Osteoblast (primary cell): ENCODE measurements at regions not wholly inside any gene's neighbourhood (a gene's known extent, or its start where the extent isn't known, plus 50 kb on each side); places are given as distances from the start of the nearest gene placed in this dataset.

Experiments
- DNase-seq: peaks from one replicate; pipeline ENCODE4 v3.0.0; 2011; ENCODE audit warnings: low spot score, mixed read lengths; ENCODE audit not compliant: insufficient read length; ENCODE audit errors: missing footprints
- H2AFZ ChIP-seq: 2 replicates; pipeline ENCODE4 v1.6.0; 2011; ENCODE audit warnings: mild to moderate bottlenecking, low read length
- H3K27ac ChIP-seq: 2 replicates; pipeline ENCODE4 v1.5.1; 2011; ENCODE audit warnings: mild to moderate bottlenecking, low read depth, low read length, moderate library complexity
- H3K27me3 ChIP-seq: 2 replicates; pipeline ENCODE4 v1.6.0; 2012; ENCODE audit warnings: mild to moderate bottlenecking, control low read depth, inconsistent platforms, low read length, moderate library complexity; ENCODE audit not compliant: insufficient read depth
- H3K36me3 ChIP-seq: 2 replicates; pipeline ENCODE4 v1.5.1; 2011; ENCODE audit warnings: mild to moderate bottlenecking, low read length, control low read depth, moderate library complexity; ENCODE audit not compliant: insufficient read depth
- H3K4me1 ChIP-seq: 2 replicates; pipeline ENCODE4 v1.5.1; 2011; ENCODE audit warnings: mild to moderate bottlenecking, low read length, control low read depth, moderate library complexity; ENCODE audit not compliant: insufficient read depth
- H3K4me2 ChIP-seq: 2 replicates; pipeline ENCODE4 v1.6.0; 2011; ENCODE audit warnings: mild to moderate bottlenecking, low read length; ENCODE audit not compliant: insufficient read depth
- H3K4me3 ChIP-seq: fragments of 200-600 bp; sonication (generic); 3 replicates; pipeline ENCODE4 v1.5.1; 2012; ENCODE audit warnings: mild to moderate bottlenecking, low read length, inconsistent platforms; ENCODE audit not compliant: insufficient read depth
- H3K79me2 ChIP-seq: 2 replicates; pipeline ENCODE4 v1.6.0; 2012; ENCODE audit warnings: mild to moderate bottlenecking, low read length, control low read depth, inconsistent platforms; ENCODE audit not compliant: insufficient read depth
- H3K9me3 ChIP-seq: 2 replicates; pipeline ENCODE4 v1.5.1; 2011; ENCODE audit warnings: low read depth, low read length, control low read depth
- H4K20me1 ChIP-seq: 2 replicates; pipeline ENCODE4 v1.6.0; 2012; ENCODE audit warnings: mild to moderate bottlenecking, low read length, control low read depth; ENCODE audit not compliant: insufficient read depth
- CTCF ChIP-seq: IDR thresholded peaks from 2 replicates; pipeline ENCODE4 v1.5.1; 2011; ENCODE audit warnings: mild to moderate bottlenecking, low read depth, low read length, moderate library complexity; ENCODE audit errors: extremely low read depth

GRCh38 chr18:4797002-4797685 lies 342.0 kb upstream of the DLGAP1 start:
- Histone ChIP-seq H3K27ac (no peak overlapping the region), H3K27me3 (no peaks in the 10 kb centered on the region), H3K36me3 (no peaks in the 10 kb centered on the region), H3K79me2 (no peaks in the 10 kb centered on the region), H3K4me2 (no peak overlapping the region), H2AFZ (no peak overlapping the region), H3K9me3 (no peaks in the 10 kb centered on the region), H3K4me3 (no peak overlapping the region), H4K20me1 (no peaks in the 10 kb centered on the region), H3K4me1 (no peaks in the 10 kb centered on the region)
- DNase-seq, result no peak
- no peak for TF ChIP-seq CTCF

GRCh38 chr18:4789506-4789905 lies 334.4 kb upstream of the DLGAP1 start:
- Histone ChIP-seq H4K20me1 (no peaks in the 10 kb centered on the region), H3K36me3 (no peaks in the 10 kb centered on the region), H3K27me3 (no peaks in the 10 kb centered on the region), H3K27ac (no peak overlapping the region), H3K4me1 (no peaks in the 10 kb centered on the region), H3K4me3 (no peak overlapping the region), H3K79me2 (no peaks in the 10 kb centered on the region), H3K9me3 (peaks cover 2% of the 10 kb centered on the region), H3K4me2 (no peak overlapping the region), H2AFZ (no peak overlapping the region)
- DNase-seq, result no peak
- no peak for TF ChIP-seq CTCF

GRCh38 chr18:4781873-4782272 lies 326.8 kb upstream of the DLGAP1 start:
- peaks cover 4% of the 10 kb centered on the region for H3K9me3 ChIP-seq
- H4K20me1 ChIP-seq, result no peaks in the 10 kb centered on the region
- H3K27ac ChIP-seq, result no peak overlapping the region
- H3K36me3 ChIP-seq, result no peaks in the 10 kb centered on the region
- H3K4me3 ChIP-seq, result no peak overlapping the region
- TF ChIP-seq CTCF, result no peak
- H3K79me2 ChIP-seq, result no peaks in the 10 kb centered on the region
- no peaks in the 10 kb centered on the region for H3K27me3 ChIP-seq
- no peaks in the 10 kb centered on the region for H3K4me1 ChIP-seq
- H3K4me2 ChIP-seq, result no peak overlapping the region
- H2AFZ ChIP-seq, result no peak overlapping the region
- DNase-seq, result no peak

- H4K20me1 ChIP-seq, result no peaks in the 10 kb centered on the region
- no peaks in the 10 kb centered on the region for H3K79me2 ChIP-seq
- no peak for DNase-seq
- TF ChIP-seq CTCF, result no peak
- H3K27me3 ChIP-seq, result no peaks in the 10 kb centered on the region
- H3K4me1 ChIP-seq, result no peaks in the 10 kb centered on the region
- no peak overlapping the region for H3K4me2 ChIP-seq
- H3K36me3 ChIP-seq, result no peaks in the 10 kb centered on the region
- no peak overlapping the region for H3K4me3 ChIP-seq
- H2AFZ ChIP-seq, result no peak overlapping the region
- H3K27ac ChIP-seq, result no peak overlapping the region
- peaks cover 4% of the 10 kb centered on the region for H3K9me3 ChIP-seq
These were observed 310.3 kb upstream of the DLGAP1 start for GRCh38 chr18:4765401-4765800.
